Colonic mucosa (tissue), 4 donors: ENCODE measurements at regions not wholly inside any gene's neighbourhood (a gene's known extent, or its start where the extent isn't known, plus 50 kb on each side); places are given as distances from the start of the nearest gene placed in this dataset.

ENCODE experiments used
- DNase-seq: peaks from one replicate; pipeline ENCODE4 v3.0.0-alpha.2; 2020
- H3K27ac ChIP-seq: fragments of 200-600 bp; one replicate; pipeline ENCODE4 v1.8.0; 2021
- H3K27me3 ChIP-seq: fragments of 200-600 bp; one replicate; pipeline ENCODE4 v1.8.0; 2021
- H3K36me3 ChIP-seq: fragments of 200-600 bp; one replicate; pipeline ENCODE4 v1.8.0; 2021
- H3K4me1 ChIP-seq: fragments of 200-600 bp; one replicate; pipeline ENCODE4 v1.8.0; 2021; ENCODE audit warnings: mild to moderate bottlenecking
- H3K4me3 ChIP-seq: fragments of 200-600 bp; one replicate; pipeline ENCODE4 v1.8.0; 2021
- H3K9ac ChIP-seq, 2 donors: one replicate each; pipeline ENCODE4 v1.7.0; 2013; ENCODE audit warnings: control low read depth in 2 of 2, low read depth in 2 of 2, low read length in 2 of 2
- H3K9me3 ChIP-seq: fragments of 200-600 bp; one replicate; pipeline ENCODE4 v1.8.0; 2021
- intact Hi-C: fragments of 100-400 bp; cut with DNase I; formaldehyde crosslinking; loops from one replicate; pipeline ENCODE4 v1.14.1; 2022
- TF ChIP-seq, protein P1 (sequence below): fragments of 200-600 bp; IDR thresholded peaks from one replicate; pipeline ENCODE4 v1.8.0; 2022; ENCODE audit warnings: antibody characterized with exemption, mild to moderate bottlenecking
- donor health status: healthy.
- donor health status: DM: no; HTN: no; CAD: no.
- donor health status: DM: no; HTN: no; CAD: no.

- TF ChIP-seq, protein P1, sequence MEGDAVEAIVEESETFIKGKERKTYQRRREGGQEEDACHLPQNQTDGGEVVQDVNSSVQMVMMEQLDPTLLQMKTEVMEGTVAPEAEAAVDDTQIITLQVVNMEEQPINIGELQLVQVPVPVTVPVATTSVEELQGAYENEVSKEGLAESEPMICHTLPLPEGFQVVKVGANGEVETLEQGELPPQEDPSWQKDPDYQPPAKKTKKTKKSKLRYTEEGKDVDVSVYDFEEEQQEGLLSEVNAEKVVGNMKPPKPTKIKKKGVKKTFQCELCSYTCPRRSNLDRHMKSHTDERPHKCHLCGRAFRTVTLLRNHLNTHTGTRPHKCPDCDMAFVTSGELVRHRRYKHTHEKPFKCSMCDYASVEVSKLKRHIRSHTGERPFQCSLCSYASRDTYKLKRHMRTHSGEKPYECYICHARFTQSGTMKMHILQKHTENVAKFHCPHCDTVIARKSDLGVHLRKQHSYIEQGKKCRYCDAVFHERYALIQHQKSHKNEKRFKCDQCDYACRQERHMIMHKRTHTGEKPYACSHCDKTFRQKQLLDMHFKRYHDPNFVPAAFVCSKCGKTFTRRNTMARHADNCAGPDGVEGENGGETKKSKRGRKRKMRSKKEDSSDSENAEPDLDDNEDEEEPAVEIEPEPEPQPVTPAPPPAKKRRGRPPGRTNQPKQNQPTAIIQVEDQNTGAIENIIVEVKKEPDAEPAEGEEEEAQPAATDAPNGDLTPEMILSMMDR, result no peak
- H3K4me3 ChIP-seq, result no peak overlapping the region
- no peak overlapping the region for H3K27ac ChIP-seq
- H3K4me1 ChIP-seq, result no peaks in the 10 kb centered on the region
- no peaks in the 10 kb centered on the region for H3K36me3 ChIP-seq
- no peak overlapping the region for H3K9ac ChIP-seq
- H3K27me3 ChIP-seq, result no peaks in the 10 kb centered on the region
- no peaks in the 10 kb centered on the region for H3K9me3 ChIP-seq
- intact Hi-C loops, result no loop called here
- no peak for DNase-seq
Measured at GRCh38 chr7:114818501-114818900, 103.4 kb upstream of the MDFIC start.

DNA sequence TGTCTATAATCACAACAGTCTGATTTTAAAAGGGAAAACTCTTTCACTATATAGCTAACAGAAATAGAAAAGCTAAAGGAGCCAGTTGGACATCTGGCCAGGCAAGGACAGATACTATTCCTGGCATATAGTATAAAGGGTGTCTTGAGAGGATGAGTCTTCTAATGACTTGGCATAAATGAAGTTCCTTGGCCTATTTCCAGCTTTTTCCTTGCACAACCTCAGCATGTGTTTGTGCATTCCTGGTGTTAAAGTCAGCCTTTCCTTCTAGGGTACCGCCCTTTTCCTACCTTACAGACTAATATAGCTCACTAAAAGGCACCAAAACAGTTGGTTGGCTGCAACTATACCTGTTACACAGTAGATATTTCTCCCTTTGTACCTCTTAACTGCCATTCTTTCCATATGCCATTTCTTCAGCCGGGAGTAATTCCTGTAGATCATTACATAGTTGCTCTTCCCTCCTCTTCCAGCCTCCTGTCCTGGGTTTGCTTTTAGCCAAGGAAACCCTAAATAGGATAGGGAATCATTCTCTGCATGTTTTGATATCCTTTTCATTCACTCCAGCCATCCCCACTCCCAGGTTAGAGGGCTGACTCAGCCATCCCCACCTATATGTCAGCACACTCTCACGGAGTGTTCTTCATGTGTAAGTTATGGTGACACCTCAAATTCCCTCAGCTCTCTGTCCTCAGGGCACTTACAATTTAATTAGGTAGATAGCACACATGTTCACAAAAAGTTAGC lies 102.1 kb upstream of the MDFIC start:
- Histone ChIP-seq H3K4me1 (no peaks in the 10 kb centered on the region), H3K27ac (no peak overlapping the region), H3K36me3 (no peaks in the 10 kb centered on the region), H3K27me3 (no peaks in the 10 kb centered on the region), H3K9ac (no peak overlapping the region), H3K4me3 (no peak overlapping the region), H3K9me3 (no peaks in the 10 kb centered on the region)
- TF ChIP-seq, protein P1, result no peak
- intact Hi-C loops, result no loop called here
- no peak for DNase-seq

- H3K36me3 ChIP-seq, result no peaks in the 10 kb centered on the region
- intact Hi-C loops, result no loop called here
- H3K9ac ChIP-seq, result no peak overlapping the region
Measured at GRCh38 chr7:114821030-114821900, 100.6 kb upstream of the MDFIC start.

GRCh38 chr7:114822131-114822530 lies 99.8 kb upstream of the MDFIC start:
- no peak overlapping the region for H3K4me3 ChIP-seq
- intact Hi-C loops, result no loop called here
- DNase-seq, result no peak
- no peak overlapping the region for H3K9ac ChIP-seq
- no peak overlapping the region for H3K27ac ChIP-seq
- TF ChIP-seq, protein P1, result no peak
- no peaks in the 10 kb centered on the region for H3K27me3 ChIP-seq
- no peaks in the 10 kb centered on the region for H3K36me3 ChIP-seq
- H3K9me3 ChIP-seq, result no peaks in the 10 kb centered on the region
- no peaks in the 10 kb centered on the region for H3K4me1 ChIP-seq

More at GRCh38 chr7:114821030-114821900, 100.6 kb upstream of the MDFIC start:
- Histone ChIP-seq H3K4me3 (no peak overlapping the region), H3K27me3 (no peaks in the 10 kb centered on the region), H3K27ac (no peak overlapping the region), H3K4me1 (no peaks in the 10 kb centered on the region), H3K9me3 (no peaks in the 10 kb centered on the region)
- TF ChIP-seq, protein P1, result no peak
- no peak for DNase-seq

GRCh38 chr7:114822844-114823243 lies 99.0 kb upstream of the MDFIC start:
- TF ChIP-seq, protein P1, result no peak
- Histone ChIP-seq H3K27ac (no peak overlapping the region), H3K4me1 (no peaks in the 10 kb centered on the region), H3K36me3 (no peaks in the 10 kb centered on the region), H3K9ac (no peak overlapping the region), H3K9me3 (no peaks in the 10 kb centered on the region), H3K4me3 (no peak overlapping the region), H3K27me3 (no peaks in the 10 kb centered on the region)
- no peak for DNase-seq
- intact Hi-C loops, result no loop called here
